ENCODE measurements at regions not wholly inside any gene's neighbourhood (a gene's known extent, or its start where the extent isn't known, plus 50 kb on each side); places are given as distances from the start of the nearest gene placed in this dataset.

GRCh38 chr22:25487508-25487907 lies 77.0 kb upstream of the GRK3 start:
- TF ChIP-seq EZH2 (IDR thresholded peaks at IDR 0.05) (no peak), POLR2AphosphoS5 (IDR thresholded peaks at IDR 0.05; ENCODE audit: borderline replicate concordance, low read depth, low read length) (no peak)
